ENCODE measurements at regions not wholly inside any gene's neighbourhood (a gene's known extent, or its start where the extent isn't known, plus 50 kb on each side); places are given as distances from the start of the nearest gene placed in this dataset.
"Not testable (repeated sequence)": the region's sequence is repeated elsewhere in the genome, so short reads cannot be mapped to it uniquely, and the experiment has no call there.

GRCh38 chr12:67716817-67717216 lies 68.3 kb downstream of the DYRK2 start:
- Histone ChIP-seq H3K4me3 (no peak overlapping the region), H3K27ac (no peak overlapping the region), H3K4me1 (peaks cover 0 to 12% (median 0%) of the 10 kb centered on the region in 4 donors), H3K36me3 (no peaks in the 10 kb centered on the region), H3K27me3 (no peaks in the 10 kb centered on the region), H3K9me3 (no peaks in the 10 kb centered on the region)
- no peak for TF ChIP-seq POLR2A (IDR thresholded peaks at IDR 0.05)
- peak in 1 of 2 donors; percentile 11 for TF ChIP-seq EP300 (IDR thresholded peaks at IDR 0.05)
- 32 to 34% methylated on average over 1 of the region's 1 CpG for WGBS, 2 donors
- DNase-seq (ENCODE audit: low spot score in 2 of 2) = no peak

GRCh38 chr12:67719303-67719702 lies 70.8 kb downstream of the DYRK2 start:
- not testable (repeated sequence) for H3K27ac ChIP-seq; H3K36me3 ChIP-seq; DNase-seq (ENCODE audit: low spot score in 2 of 2); H3K4me3 ChIP-seq; H3K9me3 ChIP-seq; H3K27me3 ChIP-seq
- H3K4me1 ChIP-seq = peaks cover 0 to 12% (median 0%) of the 10 kb centered on the region in 4 donors
- WGBS, 2 donors = 56 to 84% methylated on average over 10 to 15 of the region's 30 CpGs

- TF ChIP-seq CTCF (IDR thresholded peaks at IDR 0.05) (no peak), POLR2A (IDR thresholded peaks at IDR 0.05) (no peak)
- H3K9me3 ChIP-seq = no peaks in the 10 kb centered on the region
- H3K4me3 ChIP-seq = no peak overlapping the region
- 48 to 55% methylated on average over 3 of the region's 3 CpGs for WGBS, 2 donors
- no peak overlapping the region for H3K27ac ChIP-seq
- H3K4me1 ChIP-seq = peaks cover 0 to 12% (median 0%) of the 10 kb centered on the region in 4 donors
- DNase-seq (ENCODE audit: low spot score in 2 of 2) = no peak
- H3K27me3 ChIP-seq = no peaks in the 10 kb centered on the region
- no peaks in the 10 kb centered on the region for H3K36me3 ChIP-seq
These were observed 71.9 kb downstream of the DYRK2 start for GRCh38 chr12:67720351-67720856.

- Histone ChIP-seq H3K4me3 (no peak overlapping the region), H3K9me3 (no peaks in the 10 kb centered on the region), H3K4me1 (peaks cover 0 to 12% (median 0%) of the 10 kb centered on the region in 4 donors), H3K27me3 (no peaks in the 10 kb centered on the region), H3K27ac (no peak overlapping the region), H3K36me3 (no peaks in the 10 kb centered on the region)
- no peak for TF ChIP-seq CTCF (IDR thresholded peaks at IDR 0.05)
- no peak for TF ChIP-seq POLR2A (IDR thresholded peaks at IDR 0.05)
- no peak for TF ChIP-seq EP300 (IDR thresholded peaks at IDR 0.05)
- DNase-seq (ENCODE audit: low spot score in 2 of 2) = no peak
- WGBS, 2 donors = 63 to 64% methylated on average over 4 of the region's 4 CpGs
These were observed 72.7 kb downstream of the DYRK2 start for GRCh38 chr12:67721248-67721647.

- H3K9me3 ChIP-seq = no peaks in the 10 kb centered on the region
- H3K27ac ChIP-seq = no peak overlapping the region
- peaks cover 0 to 12% (median 0%) of the 10 kb centered on the region in 4 donors for H3K4me1 ChIP-seq
- WGBS, 2 donors = 79 to 91% methylated on average over 1 of the region's 1 CpG
- TF ChIP-seq EP300 (IDR thresholded peaks at IDR 0.05) (no peak), POLR2A (IDR thresholded peaks at IDR 0.05) (no peak), CTCF (IDR thresholded peaks at IDR 0.05) (no peak)
- DNase-seq (ENCODE audit: low spot score in 2 of 2) = no peak
- H3K4me3 ChIP-seq = no peak overlapping the region
- no peaks in the 10 kb centered on the region for H3K27me3 ChIP-seq
- H3K36me3 ChIP-seq = no peaks in the 10 kb centered on the region
These were observed 73.8 kb downstream of the DYRK2 start for GRCh38 chr12:67722296-67722695.

GRCh38 chr12:67726868-67727267 lies 78.3 kb downstream of the DYRK2 start:
- no peak for TF ChIP-seq POLR2A (IDR thresholded peaks at IDR 0.05)
- no peak for TF ChIP-seq EP300 (IDR thresholded peaks at IDR 0.05)
- no peak for TF ChIP-seq CTCF (IDR thresholded peaks at IDR 0.05)
- no peak overlapping the region for H3K27ac ChIP-seq
- 75 to 79% methylated on average over 3 of the region's 3 CpGs for WGBS, 2 donors
- H3K4me1 ChIP-seq = no peaks in the 10 kb centered on the region
- no peaks in the 10 kb centered on the region for H3K27me3 ChIP-seq
- DNase-seq (ENCODE audit: low spot score in 2 of 2) = no peak
- H3K4me3 ChIP-seq = no peak overlapping the region
- no peaks in the 10 kb centered on the region for H3K36me3 ChIP-seq
- no peaks in the 10 kb centered on the region for H3K9me3 ChIP-seq
